GM19467 (cell line): ENCODE measurements at regions not wholly inside any gene's neighbourhood (a gene's known extent, or its start where the extent isn't known, plus 50 kb on each side); places are given as distances from the start of the nearest gene placed in this dataset.

Experiments
- ATAC-seq: cut with Tn5 transposase; IDR thresholded peaks from one replicate; pipeline ENCODE4 v1.9.1; 2021; ENCODE audit warnings: mild to moderate bottlenecking, moderate library complexity; ENCODE audit not compliant: unreplicated experiment

GRCh38 chr5:145292278-145292677 lies 542.9 kb downstream of the PRELID2 start:
- ATAC-seq: no peak

- no peak for ATAC-seq
Measured at GRCh38 chr5:145283141-145283810, 551.9 kb downstream of the PRELID2 start.

- no peak for ATAC-seq
Measured at GRCh38 chr5:145280806-145281205, 554.3 kb downstream of the PRELID2 start.

GRCh38 chr5:145280214-145280613 lies 554.9 kb downstream of the PRELID2 start:
- ATAC-seq: no peak

- ATAC-seq: no peak
Measured at GRCh38 chr5:145260670-145261069, 574.5 kb downstream of the PRELID2 start.

GRCh38 chr5:145247745-145248040 lies 587.4 kb downstream of the PRELID2 start:
- ATAC-seq: no peak

- ATAC-seq: no peak
Measured at GRCh38 chr5:145246961-145247744, 588.0 kb downstream of the PRELID2 start.

- no peak for ATAC-seq
Measured at GRCh38 chr5:145246379-145246778, 588.8 kb downstream of the PRELID2 start.

- no peak for ATAC-seq
Measured at GRCh38 chr5:145245354-145245753, 589.8 kb downstream of the PRELID2 start.

GRCh38 chr5:145244788-145245187 lies 590.4 kb downstream of the PRELID2 start:
- no peak for ATAC-seq

GRCh38 chr5:145244251-145244650 lies 590.9 kb downstream of the PRELID2 start:
- no peak for ATAC-seq

- no peak for ATAC-seq
Measured at GRCh38 chr5:145243016-145243415, 592.1 kb downstream of the PRELID2 start.

- no peak for ATAC-seq
Measured at GRCh38 chr5:145242551-145242950, 592.6 kb downstream of the PRELID2 start.

- ATAC-seq: no peak
Measured at GRCh38 chr5:145237843-145238242, 597.3 kb downstream of the PRELID2 start.

- ATAC-seq: no peak
Measured at GRCh38 chr5:145236983-145237382, 598.2 kb downstream of the PRELID2 start.

- no peak for ATAC-seq
Measured at GRCh38 chr5:145236127-145236526, 599.0 kb downstream of the PRELID2 start.

- no peak for ATAC-seq
Measured at GRCh38 chr5:145233461-145233860, 601.7 kb downstream of the PRELID2 start.

GRCh38 chr5:145230781-145231180 lies 604.4 kb downstream of the PRELID2 start:
- ATAC-seq: no peak

- ATAC-seq: no peak
Measured at GRCh38 chr5:145228564-145228963, 606.6 kb downstream of the PRELID2 start.

- no peak for ATAC-seq
Measured at GRCh38 chr5:145227881-145228280, 607.3 kb downstream of the PRELID2 start.

- ATAC-seq: no peak
Measured at GRCh38 chr5:145226726-145227125, 608.4 kb downstream of the PRELID2 start.

GRCh38 chr5:145225529-145225928 lies 609.6 kb downstream of the PRELID2 start:
- ATAC-seq: no peak

- no peak for ATAC-seq
Measured at GRCh38 chr5:145223582-145223981, 611.6 kb downstream of the PRELID2 start.
